K562 (cell line): ENCODE measurements at regions not wholly inside any gene's neighbourhood (a gene's known extent, or its start where the extent isn't known, plus 50 kb on each side); places are given as distances from the start of the nearest gene placed in this dataset.

Experiments
- ATAC-seq: fragments of 200-7000 bp; cut with Tn5 transposase; 3 replicates; pipeline ENCODE4 v1.9.1; 2020; ENCODE audit warnings: moderate library complexity
- BruUV-seq: library from RNA; stranded (reverse); fragments of 400-500 nt; replicated peaks from 2 replicates; lab custom pipeline; 2021; lab: Mats Ljungman, UMichigan
- CTCF ChIA-PET: fragments of 300-600 bp; formaldehyde crosslinking; extraction: SDS; loops from one replicate; lab custom pipeline; 2021; ENCODE audit warnings: low intra/inter-chr PET ratio; lab: Yijun Ruan, JAX
- POLR2A ChIA-PET: fragments of 300-600, 350-650 bp; sonication (Branson Sonifier 250); formaldehyde crosslinking; extraction: SDS; loops from one replicate; lab custom pipeline; 2021; ENCODE audit warnings: antibody characterized with exemption, inconsistent platforms; lab: Yijun Ruan, JAX
- DNase-seq, 4 experiments: peaks; one replicate each; pipeline versions ENCODE4 v3.0.0 to v3.0.0-alpha.2; 2011 to 2018; ENCODE audit warnings: low spot score in 3 of 4, mixed read lengths in 3 of 4; ENCODE audit errors: extremely low read depth in 1 of 4
- FAIRE-seq: peaks from 2 replicates; lab custom pipeline; 2011; peaks lifted over from hg19 to GRCh38; lab: Jason Lieb, UNC
- H2AFZ ChIP-seq: 2 replicates; pipeline ENCODE4 v1.6.0; 2011; ENCODE audit warnings: low read depth, low read length, control low read depth, inconsistent platforms
- H3K27ac ChIP-seq: fragments of 200-600 bp; 3 replicates; pipeline ENCODE4 v1.8.0; 2011; ENCODE audit warnings: low read depth, mild to moderate bottlenecking, control low read depth, inconsistent platforms, low read length, moderate library complexity, mixed read lengths; ENCODE audit errors: extremely low read depth
- H3K27me3 ChIP-seq, 2 experiments: fragments of 300-600 bp in 1 of 2; 2 replicates in 1 of 2; 3 replicates in 1 of 2; pipeline versions ENCODE4 v1.6.0 to v1.8.0; 2011; ENCODE audit warnings: inconsistent platforms in 2 of 2, low read length in 2 of 2, mild to moderate bottlenecking in 1 of 2, mixed read lengths in 1 of 2, moderate library complexity in 1 of 2; ENCODE audit not compliant: control insufficient read depth in 2 of 2, insufficient read depth in 2 of 2
- H3K36me3 ChIP-seq: fragments of 300-600 bp; 3 replicates; pipeline ENCODE4 v1.8.0; 2011; ENCODE audit warnings: mild to moderate bottlenecking, low read length, inconsistent platforms; ENCODE audit not compliant: control insufficient read depth, insufficient read depth
- H3K4me1 ChIP-seq, 2 experiments: fragments of 200-600 bp in 1 of 2; replicated peaks in 1 of 2; 2 replicates in 1 of 2; 3 replicates in 1 of 2; pipeline versions ENCODE4 v1.5.1 to v1.8.0; 2011; ENCODE audit warnings: inconsistent platforms in 2 of 2, low read length in 2 of 2, mild to moderate bottlenecking in 1 of 2, mixed read lengths in 1 of 2, moderate library complexity in 1 of 2; ENCODE audit not compliant: control insufficient read depth in 2 of 2, insufficient read depth in 2 of 2
- H3K4me2 ChIP-seq: 2 replicates; pipeline ENCODE4 v1.6.1; 2011; ENCODE audit warnings: low read length, control low read depth, inconsistent platforms, mixed read lengths; ENCODE audit not compliant: insufficient read depth
- H3K4me3 ChIP-seq: fragments of 200-600 bp; sonication (generic), shearing (Covaris generic); 2 replicates; pipeline ENCODE4 v1.5.1; 2016; ENCODE audit warnings: control low read depth, inconsistent platforms
- H3K79me2 ChIP-seq: fragments of 200-600 bp; 3 replicates; pipeline ENCODE4 v1.8.0; 2011; ENCODE audit warnings: low read length, inconsistent platforms; ENCODE audit not compliant: control insufficient read depth, insufficient read depth
- H3K9ac ChIP-seq, 2 experiments: 2 replicates each; pipeline versions ENCODE4 v1.6.0 to v1.6.1; 2011; ENCODE audit warnings: low read depth in 2 of 2, low read length in 2 of 2, control low read depth in 1 of 2, inconsistent platforms in 1 of 2, mild to moderate bottlenecking in 1 of 2, mixed read lengths in 1 of 2; ENCODE audit not compliant: insufficient read depth in 1 of 2
- H3K9me1 ChIP-seq: one replicate; pipeline ENCODE4 v1.6.0; 2011; ENCODE audit warnings: inconsistent platforms, mild to moderate bottlenecking, low read length, moderate library complexity; ENCODE audit not compliant: control insufficient read depth, insufficient read depth
- H3K9me3 ChIP-seq: replicated peaks from 2 replicates; pipeline ENCODE4 v1.5.1; 2011; ENCODE audit warnings: low read depth, low read length, inconsistent platforms; ENCODE audit not compliant: control insufficient read depth, insufficient read depth
- H4K20me1 ChIP-seq: replicated peaks from 2 replicates; pipeline ENCODE4 v1.6.1; 2011; ENCODE audit warnings: low read length, inconsistent platforms, mixed read lengths; ENCODE audit not compliant: control insufficient read depth, insufficient read depth
- ADNP ChIP-seq: fragments of 200-800 bp; sonication (Bioruptor generic); IDR thresholded peaks from 2 replicates; pipeline ENCODE4 v1.6.1; 2016; ENCODE audit warnings: missing genetic modification characterization, missing compliant biosample characterization
- CAMTA2 ChIP-seq: fragments of 250-450 bp; sonication (Bioruptor Pico); conservative IDR thresholded peaks from 2 replicates; pipeline ENCODE4 v1.5.1; 2022
- FOXP1 ChIP-seq: sonication (generic); formaldehyde crosslinking; IDR thresholded peaks from 2 replicates; pipeline ENCODE4 v1.8.0; 2022; ENCODE audit warnings: mild to moderate bottlenecking, missing genetic modification reagents
- HDAC2 ChIP-seq: fragments of 450-650 bp; IDR thresholded peaks from 2 replicates; pipeline ENCODE4 v1.6.1; 2016; ENCODE audit warnings: mild to moderate bottlenecking
- HDGF ChIP-seq: fragments of 450-650 bp; IDR thresholded peaks from 2 replicates; pipeline ENCODE4 v1.6.1; 2016
- MEF2A ChIP-seq: IDR thresholded peaks from 2 replicates; pipeline ENCODE4 v1.6.1; 2011; ENCODE audit warnings: low read depth, mild to moderate bottlenecking, low read length, moderate library complexity; ENCODE audit not compliant: control insufficient read depth
- PCBP1 ChIP-seq: fragments of 200-400 bp; formaldehyde crosslinking; IDR thresholded peaks from 2 replicates; pipeline ENCODE4 v1.6.1; 2018; ENCODE audit warnings: mild to moderate bottlenecking, low read depth, low read length; ENCODE audit not compliant: poor library complexity, severe bottlenecking
- POLR3G ChIP-seq: IDR thresholded peaks from 2 replicates; pipeline ENCODE4 v1.6.1; 2011; ENCODE audit not compliant: insufficient read length, insufficient replicate concordance; ENCODE audit errors: extremely low read depth
- SNIP1 ChIP-seq: fragments of 450-650 bp; IDR thresholded peaks from 2 replicates; pipeline ENCODE4 v1.7.1; 2017; ENCODE audit warnings: low read depth, mild to moderate bottlenecking
- ZNF121 ChIP-seq: sonication (generic); formaldehyde crosslinking; conservative IDR thresholded peaks from 2 replicates; pipeline ENCODE4 v1.8.0; 2022; ENCODE audit warnings: missing genetic modification reagents
- ZNF143 ChIP-seq: sonication (generic); formaldehyde crosslinking; IDR thresholded peaks from 2 replicates; pipeline ENCODE4 v1.9.0; 2022; ENCODE audit warnings: mild to moderate bottlenecking, missing genetic modification reagents
- ZNF146 ChIP-seq: IDR thresholded peaks from one replicate; pipeline ENCODE4 v1.6.1; 2018; ENCODE audit warnings: missing compliant biosample characterization; ENCODE audit not compliant: unreplicated experiment
- WGBS: fragments of 100-300 bp; shearing (Covaris generic); methylation state at CpG from one replicate; pipeline ENCODE4 v1.1.6; 2016; ENCODE audit warnings: low coverage, mixed read lengths; ENCODE audit not compliant: insufficient coverage; ENCODE audit errors: missing lambda C conversion rate; 5-methylcytosine and 5-hydroxymethylcytosine counted together
- in situ Hi-C: fragments of 300-500 bp; cut with MboI; formaldehyde crosslinking; loops from 4 replicates; pipeline ENCODE4 v1.15.0; 2018; ENCODE audit warnings: inconsistent platforms, mixed read lengths
- intact Hi-C: fragments of 100-400 bp; cut with micrococcal nuclease; formaldehyde crosslinking; loops from 2 replicates; pipeline ENCODE4 v1.14.2; 2022
- TF ChIP-seq, protein P1 (sequence below): fragments of 150-350 bp; IDR thresholded peaks from 2 replicates; pipeline ENCODE4 v1.6.1; 2014; ENCODE audit warnings: low read depth, mild to moderate bottlenecking, low read length, borderline replicate concordance

- Histone ChIP-seq H3K79me2 (no peaks in the 10 kb centered on the region), H2AFZ (no peak overlapping the region), H3K27ac (no peak overlapping the region), H3K9me3 (no peaks in the 10 kb centered on the region), H3K9me1 (no peaks in the 10 kb centered on the region), H3K4me2 (no peak overlapping the region), H3K4me3 (no peak overlapping the region), H3K9ac (no peak overlapping the region), H3K4me1 (no peaks in the 10 kb centered on the region), H3K36me3 (no peaks in the 10 kb centered on the region), H4K20me1 (no peaks in the 10 kb centered on the region), H3K27me3 (peaks cover 0 to 4% of the 10 kb centered on the region in 2 experiments; a peak in 1 of 5 replicates)
- ChIA-PET POLR2A (no interaction called here), CTCF (no interaction called here)
- WGBS: 0% methylated on average over 4 of the region's 4 CpGs
- no peak for DNase-seq
- no peak for FAIRE-seq
- in situ Hi-C loops: no loop called here
- ATAC-seq: no peak
- TF ChIP-seq SNIP1 (no peak), HDGF (no peak), HDAC2 (no peak), ADNP (tag) (no peak)
- no TSS peak for BruUV-seq
- intact Hi-C loops: no loop called here
Measured at GRCh38 chr15:38793206-38793810, 228.7 kb upstream of the RASGRP1 start.

GRCh38 chr15:38795471-38796245 lies 231.0 kb upstream of the RASGRP1 start:
- no peaks in the 10 kb centered on the region for H3K9me3 ChIP-seq
- H3K4me2 ChIP-seq: no peak overlapping the region
- intact Hi-C loops: no loop called here
- H3K4me1 ChIP-seq: no peaks in the 10 kb centered on the region
- H3K79me2 ChIP-seq: no peaks in the 10 kb centered on the region
- H4K20me1 ChIP-seq: no peaks in the 10 kb centered on the region
- FAIRE-seq (no peak), DNase-seq (peak in 1 of 4 experiments; percentile 2), ATAC-seq (no peak)
- BruUV-seq: no TSS peak
- no peaks in the 10 kb centered on the region for H3K36me3 ChIP-seq
- H3K4me3 ChIP-seq: no peak overlapping the region
- peaks cover 0 to 4% of the 10 kb centered on the region in 2 experiments; a peak in 1 of 5 replicates for H3K27me3 ChIP-seq
- CTCF ChIA-PET: no interaction called here
- no peak overlapping the region for H2AFZ ChIP-seq
- 0% methylated on average over 3 of the region's 3 CpGs for WGBS
- H3K9me1 ChIP-seq: no peaks in the 10 kb centered on the region
- POLR2A ChIA-PET: no interaction called here
- H3K27ac ChIP-seq: no peak overlapping the region
- H3K9ac ChIP-seq: no peak overlapping the region
- in situ Hi-C loops: no loop called here
- no peak for TF ChIP-seq PCBP1
- TF ChIP-seq POLR3G: no peak
- TF ChIP-seq ZNF121 (CRISPR knock-in tag): no peak
- TF ChIP-seq ZNF143 (CRISPR knock-in tag): no peak
- no peak for TF ChIP-seq ZNF146 (CRISPR knock-in tag)
- no peak for TF ChIP-seq CAMTA2 (CRISPR knock-in tag)
- no peak for TF ChIP-seq FOXP1
- TF ChIP-seq MEF2A: no peak
- TF ChIP-seq, protein P1, sequence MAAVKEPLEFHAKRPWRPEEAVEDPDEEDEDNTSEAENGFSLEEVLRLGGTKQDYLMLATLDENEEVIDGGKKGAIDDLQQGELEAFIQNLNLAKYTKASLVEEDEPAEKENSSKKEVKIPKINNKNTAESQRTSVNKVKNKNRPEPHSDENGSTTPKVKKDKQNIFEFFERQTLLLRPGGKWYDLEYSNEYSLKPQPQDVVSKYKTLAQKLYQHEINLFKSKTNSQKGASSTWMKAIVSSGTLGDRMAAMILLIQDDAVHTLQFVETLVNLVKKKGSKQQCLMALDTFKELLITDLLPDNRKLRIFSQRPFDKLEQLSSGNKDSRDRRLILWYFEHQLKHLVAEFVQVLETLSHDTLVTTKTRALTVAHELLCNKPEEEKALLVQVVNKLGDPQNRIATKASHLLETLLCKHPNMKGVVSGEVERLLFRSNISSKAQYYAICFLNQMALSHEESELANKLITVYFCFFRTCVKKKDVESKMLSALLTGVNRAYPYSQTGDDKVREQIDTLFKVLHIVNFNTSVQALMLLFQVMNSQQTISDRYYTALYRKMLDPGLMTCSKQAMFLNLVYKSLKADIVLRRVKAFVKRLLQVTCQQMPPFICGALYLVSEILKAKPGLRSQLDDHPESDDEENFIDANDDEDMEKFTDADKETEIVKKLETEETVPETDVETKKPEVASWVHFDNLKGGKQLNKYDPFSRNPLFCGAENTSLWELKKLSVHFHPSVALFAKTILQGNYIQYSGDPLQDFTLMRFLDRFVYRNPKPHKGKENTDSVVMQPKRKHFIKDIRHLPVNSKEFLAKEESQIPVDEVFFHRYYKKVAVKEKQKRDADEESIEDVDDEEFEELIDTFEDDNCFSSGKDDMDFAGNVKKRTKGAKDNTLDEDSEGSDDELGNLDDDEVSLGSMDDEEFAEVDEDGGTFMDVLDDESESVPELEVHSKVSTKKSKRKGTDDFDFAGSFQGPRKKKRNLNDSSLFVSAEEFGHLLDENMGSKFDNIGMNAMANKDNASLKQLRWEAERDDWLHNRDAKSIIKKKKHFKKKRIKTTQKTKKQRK: no peak
